Anterior cingulate cortex (tissue), 58 donors: ENCODE measurements at regions not wholly inside any gene's neighbourhood (a gene's known extent, or its start where the extent isn't known, plus 50 kb on each side); places are given as distances from the start of the nearest gene placed in this dataset.

Experiments
- DNase-seq, 58 donors: peaks; one replicate each; lab custom pipeline; 2025; lab: John Stamatoyannopoulos, UW

DNA sequence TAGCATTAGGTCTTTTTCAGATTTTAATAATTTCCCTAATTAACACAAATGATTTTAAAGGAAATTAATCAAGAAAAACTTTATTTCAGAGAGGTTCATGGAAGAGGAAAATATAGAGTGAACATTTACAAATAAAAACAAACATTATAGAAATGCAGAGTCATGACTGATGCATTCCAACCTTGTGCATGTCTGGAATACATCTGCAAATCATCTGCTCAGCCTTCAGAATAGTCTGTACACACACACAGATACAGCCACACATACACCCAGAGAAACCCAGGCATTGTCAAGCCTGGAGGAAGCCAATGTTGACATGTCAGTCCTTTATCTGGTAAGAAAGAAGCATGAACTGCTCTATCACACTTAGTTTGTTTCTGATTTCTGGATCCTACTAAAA is 61.3 kb upstream of the NFKB1 start:
- DNase-seq: no peak

DNA sequence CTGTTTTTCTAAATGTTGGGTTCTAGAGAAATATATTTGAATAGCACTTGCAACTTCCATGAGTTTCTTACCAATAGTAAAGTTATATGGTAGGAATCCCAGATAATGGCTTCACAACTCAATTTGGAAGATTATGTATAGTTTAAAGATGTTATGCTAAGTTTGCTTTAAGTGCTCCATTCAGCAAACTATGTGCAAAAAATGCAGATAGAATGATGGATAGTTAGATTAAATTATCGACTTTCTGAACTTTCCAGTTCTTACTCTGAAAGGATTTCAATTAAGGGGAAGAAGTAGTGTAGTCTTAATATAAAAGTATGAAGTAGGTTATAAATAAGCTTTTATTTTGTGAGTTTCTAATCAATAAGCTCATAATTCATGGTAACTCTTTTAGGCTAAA is 60.7 kb upstream of the NFKB1 start:
- no peak for DNase-seq

DNA sequence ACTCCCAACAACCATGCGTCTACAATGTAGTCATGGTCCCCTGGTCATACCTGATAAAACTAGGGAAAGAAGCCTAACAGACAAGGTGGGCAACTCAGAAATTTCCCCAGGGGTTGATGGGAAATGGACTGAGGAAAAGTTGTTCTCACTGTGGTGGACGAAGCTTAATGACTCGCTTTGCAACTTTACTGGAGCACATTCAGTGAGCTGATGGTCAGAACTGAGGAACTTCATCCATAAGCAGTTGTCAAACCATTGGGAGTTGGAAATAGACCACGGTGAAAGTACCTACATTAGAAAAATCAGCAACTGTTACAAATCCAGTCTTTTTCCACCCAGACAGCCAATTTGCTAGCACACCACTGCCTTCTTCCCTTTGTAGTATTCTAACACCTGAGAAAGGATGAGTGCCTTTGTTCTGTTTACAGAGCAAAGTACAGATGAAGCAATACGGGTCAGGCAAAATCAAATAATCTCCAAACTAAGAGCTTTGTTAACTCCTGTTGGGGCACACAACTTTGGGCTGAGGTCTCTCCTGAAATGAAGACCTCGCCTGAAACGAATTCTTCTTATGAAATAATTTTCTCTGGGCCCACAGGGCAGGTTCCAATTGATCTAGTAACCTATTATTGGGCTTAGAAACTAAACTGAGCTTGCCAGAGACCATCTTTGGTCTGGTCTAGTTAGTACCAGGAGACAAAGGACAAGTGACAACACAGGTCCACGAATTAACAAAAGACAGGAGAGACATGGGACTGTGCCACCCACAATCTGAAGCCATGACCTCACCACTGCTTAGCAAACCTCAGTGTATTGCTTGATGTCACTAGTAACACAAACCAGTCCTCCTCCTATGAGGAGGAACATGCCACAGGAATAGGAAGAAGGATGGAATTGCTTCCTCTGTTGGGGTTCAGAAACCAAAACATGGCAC is 58.9 kb upstream of the NFKB1 start:
- DNase-seq: no peak

DNA sequence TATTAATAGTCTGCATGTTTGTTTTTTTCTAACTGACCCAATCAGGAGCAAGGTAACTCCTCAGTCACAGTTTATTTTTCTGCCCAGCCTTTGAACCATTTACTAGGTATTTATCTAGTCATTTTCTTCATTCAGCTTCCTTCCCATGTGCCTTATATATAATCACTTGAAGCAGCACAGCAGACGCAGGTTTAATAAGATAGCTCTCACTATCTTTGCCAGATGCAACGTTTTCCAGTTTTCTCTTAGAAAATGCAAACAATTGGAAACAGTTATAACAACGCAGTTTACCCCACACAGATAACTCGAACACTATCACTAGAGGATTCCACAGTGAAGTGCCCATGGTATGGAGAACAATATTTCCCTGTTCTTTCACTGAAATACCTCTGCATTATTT is 56.4 kb upstream of the NFKB1 start:
- DNase-seq: no peak

DNA sequence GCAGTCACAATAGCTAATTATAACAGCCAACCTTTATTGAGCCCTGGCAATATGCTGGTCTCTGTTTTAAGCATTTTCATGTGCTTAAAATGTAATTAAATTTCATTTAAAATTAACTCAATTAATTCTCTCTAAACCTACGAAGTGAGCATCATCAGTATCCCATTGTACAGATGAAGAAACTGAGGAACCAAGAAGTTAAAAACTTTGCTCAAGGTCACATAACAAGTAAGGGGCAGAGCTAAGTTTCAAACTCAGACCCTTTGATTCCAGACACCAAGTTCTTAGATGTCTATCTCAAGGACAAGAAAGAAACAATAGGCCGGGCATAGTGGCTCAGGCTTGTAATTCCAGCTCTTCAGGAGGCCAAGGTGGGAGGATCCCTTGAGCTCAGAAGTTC is 55.9 kb upstream of the NFKB1 start:
- DNase-seq: no peak

DNA sequence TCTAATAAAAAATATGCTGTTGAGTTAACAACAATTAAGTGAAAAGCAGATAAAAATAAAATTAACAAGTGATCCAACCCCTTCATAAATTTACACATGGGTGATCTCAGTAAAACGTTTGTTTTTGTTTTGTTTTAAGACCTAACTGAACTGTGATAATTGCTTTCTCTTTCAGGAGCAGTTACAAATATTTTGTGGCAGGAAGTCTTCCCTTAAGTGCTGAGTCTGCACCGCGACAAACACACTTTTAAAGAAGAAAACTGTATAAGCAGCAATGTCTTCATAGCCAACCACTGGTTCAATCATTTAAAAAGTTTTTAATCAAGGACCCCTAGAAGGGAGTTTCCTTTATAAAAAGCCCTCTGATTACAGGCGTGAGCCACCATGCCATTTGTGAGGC is 53.7 kb upstream of the NFKB1 start:
- no peak for DNase-seq

DNA sequence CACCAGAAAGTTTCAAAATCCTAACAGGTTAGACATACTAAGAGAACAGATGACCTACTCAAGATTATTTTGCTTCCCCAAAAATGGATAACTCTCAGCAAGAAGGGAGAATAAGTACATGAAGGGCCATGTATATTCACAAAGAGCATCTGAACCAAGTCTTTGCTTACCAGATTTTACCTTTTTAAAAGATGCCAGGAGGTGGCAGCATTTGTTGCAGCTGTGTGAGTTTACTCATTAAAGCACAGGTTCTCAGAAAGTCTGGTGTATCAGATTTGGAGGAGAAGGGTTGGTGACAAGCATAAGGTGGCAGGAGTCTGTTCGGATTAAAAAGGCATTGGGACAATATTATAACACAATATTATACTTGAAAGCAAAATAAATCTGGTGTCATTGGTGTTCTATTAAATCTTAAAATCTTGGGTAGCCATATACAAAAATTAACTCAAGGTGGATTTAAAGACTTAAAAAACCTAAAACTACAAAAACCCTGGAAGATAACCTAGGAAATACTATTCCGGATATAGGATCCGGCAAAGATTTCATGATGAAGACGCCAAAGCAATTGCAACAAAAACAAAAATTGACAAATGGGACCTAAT is 51.3 kb upstream of the NFKB1 start:
- DNase-seq: peak in 22 of 58 donors; percentile 0 to 69 (median 14)

DNA sequence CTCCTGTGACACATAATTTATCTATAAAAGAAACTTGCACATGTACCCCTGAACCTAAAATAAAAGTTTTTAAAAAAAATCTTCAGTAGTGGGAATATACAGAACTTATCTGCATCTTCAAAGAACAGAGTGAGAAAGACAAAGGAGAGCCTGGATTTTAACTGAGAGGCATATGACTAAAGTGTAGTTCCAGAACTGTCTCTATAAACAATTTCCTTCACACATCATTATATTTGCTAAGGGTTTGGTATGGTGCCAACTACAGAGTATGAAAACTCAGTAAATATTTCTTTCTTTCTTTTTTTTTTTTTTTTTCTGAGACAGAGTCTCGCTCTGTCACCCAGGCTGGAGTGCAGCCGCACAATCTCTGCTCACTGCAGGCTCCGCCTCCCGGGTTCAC is 49.9 kb upstream of the NFKB1 start:
- DNase-seq: no peak
